Peyer's patch (tissue), 4 donors: ENCODE measurements at regions not wholly inside any gene's neighbourhood (a gene's known extent, or its start where the extent isn't known, plus 50 kb on each side); places are given as distances from the start of the nearest gene placed in this dataset.

Experiments
- CTCF ChIP-seq, 6 experiments: fragments of 450-650 bp in 4 of 6; fragments of 200-600 bp in 2 of 6; sonication (generic) in 1 of 6; IDR thresholded peaks; one replicate each; pipeline ENCODE4 v1.5.1; 2017 to 2019; ENCODE audit warnings: antibody characterized with exemption in 6 of 6, mild to moderate bottlenecking in 3 of 6, moderate library complexity in 1 of 6
- POLR2A ChIP-seq, 2 donors: fragments of 450-650 bp; IDR thresholded peaks; one replicate each; pipeline ENCODE4 v1.5.1; 2017; ENCODE audit warnings: antibody characterized with exemption in 2 of 2, mild to moderate bottlenecking in 2 of 2, moderate library complexity in 2 of 2

- TF ChIP-seq CTCF (IDR thresholded peaks at IDR 0.05) (no peak), POLR2A (IDR thresholded peaks at IDR 0.05) (no peak)
Observed at GRCh38 chr2:238601433-238602222, 174.9 kb downstream of the ASB1 start.
